ENCODE measurements at regions not wholly inside any gene's neighbourhood (a gene's known extent, or its start where the extent isn't known, plus 50 kb on each side); places are given as distances from the start of the nearest gene placed in this dataset.

GRCh38 chr2:71803398-71803797 lies 344.3 kb downstream of the CYP26B1 start:
- POLR2A ChIA-PET: interaction anchor here (0.9 kb wide), 1 partner anchor 246 kb away, joined by 3 read pairs; no protein-coding TSS in a partner anchor
- no peaks in the 10 kb centered on the region for H3K9me3 ChIP-seq (replicated peaks; ENCODE audit: control insufficient read depth, insufficient read depth, low read depth, low read length)
- 0% methylated on average over 2 of the region's 2 CpGs for WGBS (ENCODE audit: insufficient coverage, low coverage, missing lambda C conversion rate)
- intact Hi-C loops (cut with micrococcal nuclease): no loop called here
- H3K27ac ChIP-seq (ENCODE audit: extremely low read depth, low read depth, low read length): no peak overlapping the region
- no peaks in the 10 kb centered on the region for H3K79me2 ChIP-seq (ENCODE audit: control insufficient read depth, insufficient read depth, low read length)
- H4K20me1 ChIP-seq (replicated peaks; ENCODE audit: control insufficient read depth, insufficient read depth, low read length): 0 out of 2 replicates have a peak, but pooled peaks cover 3% of the 10 kb centered on the region
- FAIRE-seq (no peak), DNase-seq (ENCODE audit: extremely low read depth in 1 of 4, low spot score in 3 of 4) (no peak), ATAC-seq (no peak)
- no peaks in the 10 kb centered on the region for H3K36me3 ChIP-seq (ENCODE audit: control insufficient read depth, insufficient read depth, low read length)
- no TSS peak for BruUV-seq (replicated peaks)
- in situ Hi-C loops (cut with MboI): loop anchor here (10.0 kb wide), 2 partner anchors 351 to 781 kb away; no protein-coding TSS in a partner anchor
- no peaks in the 10 kb centered on the region for H3K9me1 ChIP-seq (ENCODE audit: control insufficient read depth, insufficient read depth, low read length)
- peaks cover 0 to 6% of the 10 kb centered on the region in 2 experiments; a peak in 2 of 5 replicates for H3K27me3 ChIP-seq (ENCODE audit: control insufficient read depth in 2 of 2, insufficient read depth in 2 of 2, low read length in 2 of 2)
- CTCF ChIA-PET (ENCODE audit: low intra/inter-chr PET ratio): interaction anchor here (2.1 kb wide), 1 partner anchor 193 kb away, joined by 6 read pairs; no protein-coding TSS in a partner anchor
- H3K4me3 ChIP-seq: no peak overlapping the region
- H2AFZ ChIP-seq (ENCODE audit: low read depth, low read length): no peak overlapping the region
- no peak overlapping the region for H3K9ac ChIP-seq (ENCODE audit: insufficient read depth in 1 of 2, low read depth in 2 of 2, low read length in 2 of 2)
- H3K4me1 ChIP-seq (replicated peaks in 1 of 2; ENCODE audit: control insufficient read depth in 2 of 2, insufficient read depth in 2 of 2, low read length in 2 of 2): no peaks in the 10 kb centered on the region
- H3K4me2 ChIP-seq (ENCODE audit: insufficient read depth, low read length): no peak overlapping the region
- TF ChIP-seq ZNF277 (CRISPR knock-in tag; IDR thresholded peaks at IDR 0.05; ENCODE audit: borderline replicate concordance) (no peak), HSF4 (CRISPR knock-in tag; IDR thresholded peaks at IDR 0.05; ENCODE audit: borderline replicate concordance) (no peak), ZNF609 (CRISPR knock-in tag; IDR thresholded peaks at IDR 0.05; ENCODE audit: borderline replicate concordance) (no peak), RREB1 (CRISPR knock-in tag; IDR thresholded peaks at IDR 0.05) (no peak), KDM1A (IDR thresholded peaks at IDR 0.05) (no peak), NFE2 (IDR thresholded peaks at IDR 0.05; ENCODE audit: low read depth) (no peak), HDAC8 (tag; IDR thresholded peaks at IDR 0.05) (no peak), RBM25 (IDR thresholded peaks at IDR 0.05; ENCODE audit: low read depth, low read length, severe bottlenecking) (no peak), TFAM (CRISPR knock-in tag; conservative IDR thresholded peaks at IDR 0.05) (no peak), LCOR (CRISPR knock-in tag; IDR thresholded peaks at IDR 0.05) (no peak), ZNF316 (IDR thresholded peaks at IDR 0.05) (no peak)

All from K562 (cell line).